ENCODE measurements at regions not wholly inside any gene's neighbourhood (a gene's known extent, or its start where the extent isn't known, plus 50 kb on each side); places are given as distances from the start of the nearest gene placed in this dataset.

DNA sequence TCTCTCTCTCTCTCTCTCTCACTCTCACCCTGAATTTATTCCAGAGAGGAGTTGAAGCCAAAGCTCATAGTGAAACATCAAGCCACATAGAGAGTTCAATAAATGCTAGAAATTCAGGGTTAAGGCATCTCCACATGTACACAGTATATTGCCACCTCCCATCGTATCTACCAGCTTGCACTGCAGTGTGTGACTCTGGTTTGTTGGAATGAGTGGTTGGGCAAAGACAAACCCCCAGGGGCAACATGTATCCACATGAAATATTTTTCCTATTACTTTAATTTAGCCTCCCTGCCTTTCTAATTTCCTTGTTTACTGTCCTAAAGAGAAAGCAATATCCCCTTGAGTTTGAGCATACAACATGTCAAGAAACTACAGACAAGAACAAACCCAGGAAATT is 247.3 kb downstream of the SPATA18 start:
- no peak overlapping the region for H3K27ac Mint-ChIP-seq (ENCODE audit: unreplicated experiment)
- H3K27me3 Mint-ChIP-seq (ENCODE audit: low read depth): no peaks in the 10 kb centered on the region
- no peak for TF ChIP-seq CTCF (conservative IDR thresholded peaks at IDR 0.05)
- DNase-seq (ENCODE audit: low read depth, low spot score): no peak
- H3K4me1 Mint-ChIP-seq: no peaks in the 10 kb centered on the region
- H3K9me3 Mint-ChIP-seq: no peaks in the 10 kb centered on the region
- H3K4me3 Mint-ChIP-seq: no peak overlapping the region
- no peaks in the 10 kb centered on the region for H3K36me3 Mint-ChIP-seq (ENCODE audit: low read depth)

DNA sequence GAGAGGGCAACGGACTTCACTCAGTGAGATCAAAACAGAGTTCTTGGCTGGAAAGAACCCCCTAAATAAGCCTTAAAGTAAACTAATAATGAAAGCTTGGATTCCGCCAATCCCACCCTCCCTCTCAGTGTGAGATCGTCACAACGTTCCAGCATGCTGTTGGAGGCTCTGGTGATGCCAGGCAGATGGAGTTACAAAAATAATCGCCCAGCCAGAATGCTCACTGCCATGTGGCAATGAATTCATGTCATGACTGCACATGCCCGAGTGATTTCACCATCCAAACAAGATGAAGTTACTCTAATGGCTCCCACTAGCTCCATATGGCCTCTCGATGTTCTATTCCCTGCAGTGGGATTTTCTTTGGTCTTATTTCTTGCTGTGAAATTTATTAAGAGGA is 248.0 kb downstream of the SPATA18 start:
- Mint-ChIP-seq H3K27me3 (ENCODE audit: low read depth) (no peaks in the 10 kb centered on the region), H3K4me1 (no peaks in the 10 kb centered on the region), H3K4me3 (no peak overlapping the region), H3K27ac (ENCODE audit: unreplicated experiment) (no peak overlapping the region), H3K36me3 (ENCODE audit: low read depth) (no peaks in the 10 kb centered on the region), H3K9me3 (no peaks in the 10 kb centered on the region)
- no peak for TF ChIP-seq CTCF (conservative IDR thresholded peaks at IDR 0.05)
- DNase-seq (ENCODE audit: low read depth, low spot score): no peak

GRCh38 chr4:52311464-52312125 is 260.5 kb downstream of the SPATA18 start:
- Mint-ChIP-seq H3K36me3 (ENCODE audit: low read depth) (no peaks in the 10 kb centered on the region), H3K4me3 (no peak overlapping the region), H3K27ac (ENCODE audit: unreplicated experiment) (no peak overlapping the region), H3K9me3 (peaks cover 4% of the 10 kb centered on the region), H3K27me3 (ENCODE audit: low read depth) (peaks cover 12% of the 10 kb centered on the region), H3K4me1 (no peaks in the 10 kb centered on the region)
- no peak for TF ChIP-seq CTCF (conservative IDR thresholded peaks at IDR 0.05)
- no peak for DNase-seq (ENCODE audit: low read depth, low spot score)

GRCh38 chr4:52312722-52313121 is 261.6 kb downstream of the SPATA18 start:
- no peak overlapping the region for H3K4me3 Mint-ChIP-seq
- peaks cover 4% of the 10 kb centered on the region for H3K9me3 Mint-ChIP-seq
- H3K27ac Mint-ChIP-seq (ENCODE audit: unreplicated experiment): no peak overlapping the region
- no peaks in the 10 kb centered on the region for H3K36me3 Mint-ChIP-seq (ENCODE audit: low read depth)
- no peaks in the 10 kb centered on the region for H3K4me1 Mint-ChIP-seq
- H3K27me3 Mint-ChIP-seq (ENCODE audit: low read depth): peaks cover 12% of the 10 kb centered on the region
- DNase-seq (ENCODE audit: low read depth, low spot score): no peak
- TF ChIP-seq CTCF (conservative IDR thresholded peaks at IDR 0.05): no peak

- no peak overlapping the region for H3K4me3 Mint-ChIP-seq
Measured at GRCh38 chr4:52317361-52317879, 266.3 kb downstream of the SPATA18 start.

More at GRCh38 chr4:52317361-52317879, 266.3 kb downstream of the SPATA18 start:
- Mint-ChIP-seq H3K4me1 (no peaks in the 10 kb centered on the region), H3K36me3 (ENCODE audit: low read depth) (no peaks in the 10 kb centered on the region), H3K27ac (ENCODE audit: unreplicated experiment) (no peak overlapping the region), H3K9me3 (no peaks in the 10 kb centered on the region), H3K27me3 (ENCODE audit: low read depth) (peaks cover 12% of the 10 kb centered on the region)
- no peak for DNase-seq (ENCODE audit: low read depth, low spot score)
- no peak for TF ChIP-seq CTCF (conservative IDR thresholded peaks at IDR 0.05)
